H9 (cell line): ENCODE measurements at regions not wholly inside any gene's neighbourhood (a gene's known extent, or its start where the extent isn't known, plus 50 kb on each side); places are given as distances from the start of the nearest gene placed in this dataset.

Source experiments
- DNase-seq: peaks from one replicate; pipeline ENCODE4 v3.0.0-alpha.2; 2017
- H2AFZ ChIP-seq: one replicate; pipeline ENCODE4 v1.6.1; 2013; ENCODE audit warnings: mild to moderate bottlenecking, low read length, control low read depth, moderate library complexity
- H2AK5ac ChIP-seq: 2 replicates; pipeline ENCODE4 v1.6.1; 2013; ENCODE audit warnings: low read length, control low read depth, mixed read lengths; ENCODE audit not compliant: insufficient read length
- H2BK120ac ChIP-seq: one replicate; pipeline ENCODE4 v1.6.1; 2013; ENCODE audit warnings: low read depth, mild to moderate bottlenecking, low read length, control low read depth, inconsistent platforms; ENCODE audit not compliant: poor library complexity, severe bottlenecking
- H2BK12ac ChIP-seq: 2 replicates; pipeline ENCODE4 v1.6.1; 2013; ENCODE audit warnings: low read length, control low read depth, mixed read lengths, low read depth; ENCODE audit not compliant: insufficient read length
- H2BK15ac ChIP-seq: 2 replicates; pipeline ENCODE4 v1.6.1; 2013; ENCODE audit warnings: low read depth, low read length, control low read depth
- H2BK20ac ChIP-seq: one replicate; pipeline ENCODE4 v1.6.1; 2013; ENCODE audit warnings: low read depth, mild to moderate bottlenecking, low read length, control low read depth, inconsistent platforms; ENCODE audit not compliant: poor library complexity, severe bottlenecking
- H2BK5ac ChIP-seq: 2 replicates; pipeline ENCODE4 v1.6.1; 2013; ENCODE audit warnings: low read length, control low read depth, mixed read lengths; ENCODE audit not compliant: insufficient read length
- H3K14ac ChIP-seq: 2 replicates; pipeline ENCODE4 v1.6.1; 2013; ENCODE audit warnings: low read length, control low read depth; ENCODE audit not compliant: insufficient read depth
- H3K18ac ChIP-seq: 2 replicates; pipeline ENCODE4 v1.6.1; 2013; ENCODE audit warnings: low read depth, mild to moderate bottlenecking, mixed read lengths, low read length, control low read depth; ENCODE audit not compliant: insufficient read length
- H3K23ac ChIP-seq: 2 replicates; pipeline ENCODE4 v1.6.1; 2013; ENCODE audit warnings: low read length, control low read depth, mixed read lengths, low read depth; ENCODE audit not compliant: insufficient read length
- H3K23me2 ChIP-seq: 2 replicates; pipeline ENCODE4 v1.6.1; 2013; ENCODE audit warnings: low read depth, mild to moderate bottlenecking, mixed read lengths, low read length, control low read depth; ENCODE audit not compliant: insufficient read length, poor library complexity, severe bottlenecking
- H3K27ac ChIP-seq: 2 replicates; pipeline ENCODE4 v1.5.1; 2013; ENCODE audit warnings: low read length, control low read depth, mixed read lengths, low read depth; ENCODE audit not compliant: insufficient read length
- H3K27me3 ChIP-seq: 2 replicates; pipeline ENCODE4 v1.6.1; 2013; ENCODE audit warnings: low read length, control low read depth, inconsistent platforms; ENCODE audit not compliant: insufficient read depth
- H3K4ac ChIP-seq: 2 replicates; pipeline ENCODE4 v1.6.1; 2013; ENCODE audit warnings: low read depth, mild to moderate bottlenecking, control low read depth, inconsistent platforms, low read length, moderate library complexity
- H3K4me1 ChIP-seq: 2 replicates; pipeline ENCODE4 v1.6.1; 2013; ENCODE audit warnings: low read length, control low read depth, inconsistent platforms; ENCODE audit not compliant: insufficient read depth
- H3K4me2 ChIP-seq: 2 replicates; pipeline ENCODE4 v1.6.1; 2013; ENCODE audit warnings: low read length, control low read depth, mixed read lengths; ENCODE audit not compliant: insufficient read length, insufficient read depth
- H3K56ac ChIP-seq: 2 replicates; pipeline ENCODE4 v1.6.1; 2013; ENCODE audit warnings: low read depth, mild to moderate bottlenecking, mixed read lengths, low read length, control low read depth; ENCODE audit not compliant: insufficient read length
- H3K79me1 ChIP-seq: 2 replicates; pipeline ENCODE4 v1.6.1; 2013; ENCODE audit warnings: low read depth, mild to moderate bottlenecking, moderate library complexity, low read length, control low read depth, inconsistent platforms; ENCODE audit not compliant: insufficient read depth, poor library complexity, severe bottlenecking
- H3K79me2 ChIP-seq: 2 replicates; pipeline ENCODE4 v1.6.1; 2013; ENCODE audit warnings: low read length, control low read depth, inconsistent platforms; ENCODE audit not compliant: insufficient read depth
- H3K9ac ChIP-seq: 2 replicates; pipeline ENCODE4 v1.6.1; 2013; ENCODE audit warnings: low read length, control low read depth, mixed read lengths; ENCODE audit not compliant: insufficient read length; ENCODE audit errors: extremely low read depth
- H3K9me3 ChIP-seq: one replicate; pipeline ENCODE4 v1.6.1; 2013; ENCODE audit warnings: low read depth, low read length, inconsistent platforms; ENCODE audit not compliant: control insufficient read depth
- H3T11ph ChIP-seq: one replicate; pipeline ENCODE4 v1.6.1; 2013; ENCODE audit warnings: mild to moderate bottlenecking, low read length, control low read depth, inconsistent platforms
- H4K20me1 ChIP-seq: one replicate; pipeline ENCODE4 v1.6.1; 2013; ENCODE audit not compliant: control insufficient read depth, insufficient read length, insufficient read depth
- H4K5ac ChIP-seq: 2 replicates; pipeline ENCODE4 v1.6.1; 2013; ENCODE audit warnings: low read depth, mild to moderate bottlenecking, mixed read lengths, low read length, control low read depth; ENCODE audit not compliant: insufficient read length
- H4K8ac ChIP-seq: replicated peaks from 2 replicates; pipeline ENCODE4 v1.6.1; 2013; ENCODE audit warnings: low read length, control low read depth, mixed read lengths, low read depth; ENCODE audit not compliant: insufficient read length
- H4K91ac ChIP-seq: 2 replicates; pipeline ENCODE4 v1.6.1; 2013; ENCODE audit warnings: low read depth, mild to moderate bottlenecking, moderate library complexity, mixed read lengths, low read length, control low read depth; ENCODE audit not compliant: insufficient read length
- H3K27ac Mint-ChIP-seq, 3 experiments: 2 replicates in 2 of 3; 3 replicates in 1 of 3; pipeline ENCODE4 v1.8.0; 2020 to 2021; ENCODE audit warnings: mixed read lengths in 3 of 3, mild to moderate bottlenecking in 1 of 3, moderate library complexity in 1 of 3
- H3K27me3 Mint-ChIP-seq: 2 replicates; pipeline ENCODE4 v1.8.0; 2021; ENCODE audit warnings: low read depth, mild to moderate bottlenecking, moderate library complexity, mixed read lengths
- H3K36me3 Mint-ChIP-seq, 3 experiments: 2 replicates in 2 of 3; 3 replicates in 1 of 3; pipeline ENCODE4 v1.8.0; 2020 to 2021; ENCODE audit warnings: low read depth in 3 of 3, mixed read lengths in 3 of 3; ENCODE audit not compliant: insufficient read depth in 1 of 3
- H3K4me1 Mint-ChIP-seq, 2 experiments: 2 replicates each; pipeline ENCODE4 v1.8.0; 2020; ENCODE audit warnings: mixed read lengths in 2 of 2
- H3K4me3 Mint-ChIP-seq, 2 experiments: 2 replicates in 1 of 2; 3 replicates in 1 of 2; pipeline ENCODE4 v1.8.0; 2020 to 2021; ENCODE audit warnings: mild to moderate bottlenecking in 2 of 2, mixed read lengths in 2 of 2, moderate library complexity in 1 of 2
- H3K9me3 Mint-ChIP-seq, 2 experiments: 2 replicates in 1 of 2; 3 replicates in 1 of 2; pipeline ENCODE4 v1.8.0; 2020; ENCODE audit warnings: mild to moderate bottlenecking in 2 of 2, mixed read lengths in 2 of 2, moderate library complexity in 1 of 2
- CTCF ChIP-seq: fragments of 200-600 bp; sonication (generic); conservative IDR thresholded peaks from 3 replicates; pipeline ENCODE4 v1.8.0; 2021; ENCODE audit warnings: antibody characterized with exemption, mild to moderate bottlenecking
- WGBS: extraction: QIAGEN DNeasy Blood & Tissue Kit; methylation state at CpG from one replicate; pipeline ENCODE4 v1.1.7; 2013; ENCODE audit warnings: missing lambda C conversion rate, low lambda C conversion rate, mixed read lengths; ENCODE audit not compliant: insufficient read length; ENCODE audit errors: extremely low coverage; 5-methylcytosine and 5-hydroxymethylcytosine counted together

GRCh38 chr14:97705976-97706375 is 908.8 kb downstream of the VRK1 start:
- Histone ChIP-seq H2BK20ac (no peak overlapping the region), H3K27me3 (no peaks in the 10 kb centered on the region), H3K4me1 (no peaks in the 10 kb centered on the region), H4K8ac (no peak overlapping the region), H2AFZ (no peak overlapping the region), H4K5ac (no peak overlapping the region), H3K23me2 (no peaks in the 10 kb centered on the region), H3K27ac (no peak overlapping the region), H2AK5ac (no peak overlapping the region), H4K20me1 (no peaks in the 10 kb centered on the region), H2BK5ac (no peak overlapping the region), H3K56ac (no peak overlapping the region), H4K91ac (no peak overlapping the region), H2BK120ac (no peak overlapping the region), H3K79me2 (no peaks in the 10 kb centered on the region), H3K18ac (no peak overlapping the region), H3K79me1 (no peaks in the 10 kb centered on the region), H3K9ac (no peak overlapping the region), H3K23ac (no peak overlapping the region), H2BK15ac (no peak overlapping the region), H3K9me3 (no peaks in the 10 kb centered on the region), H3K4me2 (no peak overlapping the region), H3K14ac (no peak overlapping the region), H2BK12ac (no peak overlapping the region), H3K4ac (no peak overlapping the region), H3T11ph (no peak overlapping the region)
- Mint-ChIP-seq H3K4me3 (no peak overlapping the region), H3K27me3 (peaks cover 2% of the 10 kb centered on the region), H3K27ac (no peak overlapping the region), H3K9me3 (peaks cover 5 to 10% of the 10 kb centered on the region in 2 experiments; a peak in 4 of 5 replicates), H3K36me3 (peaks cover 0 to 7% (median 4%) of the 10 kb centered on the region in 3 experiments; a peak in 5 of 7 replicates), H3K4me1 (peaks cover 19 to 26% of the 10 kb centered on the region in 2 experiments)
- TF ChIP-seq CTCF: no peak
- no peak for DNase-seq
- WGBS: no CpG with 5 or more reads among the region's 2 CpGs
